Anterior cingulate cortex (tissue), 58 donors: ENCODE measurements at regions not wholly inside any gene's neighbourhood (a gene's known extent, or its start where the extent isn't known, plus 50 kb on each side); places are given as distances from the start of the nearest gene placed in this dataset.

Experiments used
- DNase-seq, 58 donors: peaks; one replicate each; lab custom pipeline; 2025; lab: John Stamatoyannopoulos, UW

- DNase-seq: peak in 21 of 58 donors; percentile 2 to 73 (median 14)
These were observed 1144.6 kb upstream of the TMPRSS15 start for GRCh38 chr21:19547951-19548840.

DNA sequence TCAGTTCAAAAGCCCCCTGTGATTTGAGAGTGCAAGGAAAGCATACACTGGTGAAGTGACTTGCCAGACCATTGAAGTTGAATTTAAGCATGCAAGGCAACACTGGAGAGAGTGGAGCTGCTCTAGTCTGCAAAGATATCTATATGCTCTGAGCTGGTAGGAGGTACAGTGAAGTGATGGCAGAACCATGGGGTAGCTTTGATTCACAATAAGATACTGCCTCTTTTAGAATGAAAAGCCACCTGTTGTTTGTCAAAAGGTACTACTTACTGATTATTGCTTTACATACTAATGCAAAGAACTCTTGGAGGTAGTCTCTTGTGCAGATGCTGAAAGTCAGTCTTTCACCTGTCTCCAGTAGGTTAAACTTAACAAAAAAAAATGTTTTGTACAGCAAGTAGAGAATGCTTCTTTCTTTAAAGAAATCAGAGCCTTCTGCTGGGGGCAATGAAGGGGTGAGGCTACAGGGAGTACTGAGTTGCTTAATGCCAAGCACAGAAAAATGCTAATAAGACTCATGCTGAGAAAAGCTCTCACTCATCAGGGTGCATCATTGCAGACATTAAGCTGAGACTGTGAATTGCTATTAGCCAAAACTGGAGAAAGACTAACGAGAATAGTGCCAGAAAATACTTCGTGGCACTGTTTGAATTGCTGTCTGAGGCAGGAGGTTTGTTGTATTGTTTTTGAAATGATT lies 1150.5 kb upstream of the TMPRSS15 start:
- DNase-seq: no peak

DNA sequence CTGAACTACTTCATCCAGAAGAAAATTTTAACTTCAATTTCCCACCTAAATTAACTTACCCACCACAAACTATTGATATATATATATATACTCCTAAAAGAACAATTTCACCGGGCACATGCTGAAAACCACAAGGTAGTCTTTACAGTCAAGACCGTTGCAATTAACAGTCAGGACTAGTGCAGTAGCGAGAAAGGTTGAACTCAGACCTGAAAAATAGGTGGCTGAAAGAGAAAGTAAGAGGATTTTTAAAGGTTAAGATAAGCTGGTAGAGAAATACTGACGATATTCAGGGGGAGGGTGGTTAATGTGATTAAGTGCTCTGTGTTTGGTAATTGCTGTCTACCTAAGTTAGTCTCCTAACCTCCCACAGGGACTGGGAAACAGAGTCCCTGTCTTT lies 1153.5 kb upstream of the TMPRSS15 start:
- no peak for DNase-seq

DNA sequence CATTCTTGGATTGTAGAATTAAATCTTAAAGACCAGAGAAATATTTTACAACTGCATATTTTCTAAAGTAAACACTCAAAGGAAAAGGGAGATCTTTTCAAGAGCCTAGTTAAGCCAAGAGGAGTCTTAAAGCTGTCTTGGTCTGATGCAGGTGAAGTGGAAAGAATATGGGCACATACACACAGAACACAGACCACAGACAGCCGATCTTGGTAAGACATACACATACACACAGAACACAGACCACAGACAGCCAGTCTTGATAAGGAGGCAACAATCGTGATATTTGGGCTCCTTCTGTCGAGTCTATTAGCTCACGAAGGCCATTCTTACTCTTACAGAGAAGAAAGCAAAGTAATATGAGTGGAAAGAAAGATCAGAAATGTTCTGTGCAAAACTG lies 1153.9 kb upstream of the TMPRSS15 start:
- no peak for DNase-seq

- no peak for DNase-seq
These were observed 1162.0 kb upstream of the TMPRSS15 start for GRCh38 chr21:19565587-19565986.

DNA sequence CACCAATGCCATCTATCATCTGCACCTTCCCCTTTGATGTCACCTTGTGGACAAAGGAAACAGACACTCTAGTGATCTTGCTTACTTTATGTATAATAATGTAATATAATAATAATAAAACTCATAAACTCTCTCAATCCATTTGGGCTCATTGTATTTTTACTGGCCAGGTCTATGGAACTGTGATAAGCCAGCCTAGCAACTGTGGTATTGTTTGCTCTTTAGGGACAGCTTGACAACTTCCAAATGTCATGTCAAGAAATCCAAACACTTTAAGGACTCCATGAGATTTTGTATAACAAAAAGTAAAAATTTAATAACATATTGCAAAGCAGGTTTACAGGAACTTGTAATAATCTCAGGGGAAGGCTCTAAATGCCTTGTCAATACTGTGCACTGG lies 1163.4 kb upstream of the TMPRSS15 start:
- no peak for DNase-seq

- DNase-seq: no peak
These were observed 1173.8 kb upstream of the TMPRSS15 start for GRCh38 chr21:19577381-19577780.

DNA sequence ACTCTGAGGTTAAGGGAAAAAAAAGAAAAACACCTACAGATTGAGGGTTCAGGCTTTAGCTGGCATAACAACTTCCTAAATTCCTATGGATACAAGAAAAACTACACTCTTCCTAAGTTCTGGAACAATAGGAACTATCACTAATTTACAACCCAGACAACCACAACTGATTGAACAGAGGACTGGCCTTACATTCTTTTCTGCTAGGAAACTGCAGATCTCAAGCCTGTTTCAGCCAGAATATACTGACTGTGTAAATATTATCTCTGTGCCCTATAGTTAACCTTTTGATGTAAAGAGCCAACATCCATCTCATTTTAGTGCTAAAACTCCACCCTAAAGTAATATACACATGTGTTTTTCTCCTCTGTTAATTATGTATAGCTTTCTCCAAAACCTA lies 1186.5 kb upstream of the TMPRSS15 start:
- no peak for DNase-seq

DNA sequence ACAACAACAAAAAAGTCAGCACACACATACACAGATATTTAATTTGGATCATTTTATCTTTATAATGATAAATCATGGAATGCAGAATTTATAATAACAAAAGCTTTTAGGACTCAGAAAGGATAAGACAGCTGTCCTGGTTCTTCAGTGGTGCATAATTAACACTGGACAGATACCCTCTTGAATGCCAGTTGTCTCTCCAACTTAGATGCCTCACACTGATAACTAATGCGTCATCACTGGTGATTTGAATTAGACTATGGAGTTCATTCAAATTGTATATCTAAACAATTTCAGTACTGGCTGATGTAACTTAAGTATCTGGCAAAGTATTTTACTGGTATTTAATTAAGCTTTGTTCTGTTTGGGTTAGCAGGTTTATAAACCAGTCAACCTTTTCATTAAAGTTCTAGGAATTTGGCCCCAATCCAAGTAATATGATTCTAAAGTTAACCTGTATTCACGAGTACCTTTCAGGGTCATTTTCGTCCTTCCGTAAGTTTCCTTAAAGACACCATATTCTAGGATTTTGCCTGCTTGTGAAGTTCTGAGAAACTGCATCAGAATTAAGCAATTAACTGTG lies 1199.5 kb upstream of the TMPRSS15 start:
- DNase-seq: no peak

GRCh38 chr21:19608101-19608621 lies 1204.6 kb upstream of the TMPRSS15 start:
- DNase-seq: no peak

GRCh38 chr21:19609611-19610010 lies 1206.0 kb upstream of the TMPRSS15 start:
- DNase-seq: no peak

GRCh38 chr21:19621837-19622496 lies 1218.4 kb upstream of the TMPRSS15 start:
- DNase-seq: no peak

GRCh38 chr21:19640964-19641363 lies 1237.4 kb upstream of the TMPRSS15 start:
- DNase-seq: no peak

GRCh38 chr21:19648391-19648790 lies 1244.8 kb upstream of the TMPRSS15 start:
- DNase-seq: no peak

DNA sequence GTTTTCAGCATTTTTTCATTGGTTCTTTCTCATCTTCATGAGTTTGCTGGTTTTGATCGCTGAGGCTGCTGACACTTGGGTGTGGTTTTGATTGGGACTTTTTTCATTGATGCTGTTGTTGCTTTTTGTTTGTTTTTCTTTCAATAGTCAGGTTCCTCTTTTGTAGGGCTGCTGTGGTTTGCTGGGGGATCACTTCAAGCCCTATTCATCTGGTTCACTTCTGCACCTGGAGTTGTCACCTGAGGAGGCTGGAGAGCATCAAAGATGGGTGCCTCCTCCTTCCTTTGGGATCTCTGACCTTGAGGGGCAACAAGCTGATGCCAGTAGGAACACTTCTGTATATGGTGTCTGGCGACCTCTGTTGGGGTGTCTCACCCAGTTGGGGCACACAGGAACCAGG lies 1279.9 kb upstream of the TMPRSS15 start:
- no peak for DNase-seq

DNA sequence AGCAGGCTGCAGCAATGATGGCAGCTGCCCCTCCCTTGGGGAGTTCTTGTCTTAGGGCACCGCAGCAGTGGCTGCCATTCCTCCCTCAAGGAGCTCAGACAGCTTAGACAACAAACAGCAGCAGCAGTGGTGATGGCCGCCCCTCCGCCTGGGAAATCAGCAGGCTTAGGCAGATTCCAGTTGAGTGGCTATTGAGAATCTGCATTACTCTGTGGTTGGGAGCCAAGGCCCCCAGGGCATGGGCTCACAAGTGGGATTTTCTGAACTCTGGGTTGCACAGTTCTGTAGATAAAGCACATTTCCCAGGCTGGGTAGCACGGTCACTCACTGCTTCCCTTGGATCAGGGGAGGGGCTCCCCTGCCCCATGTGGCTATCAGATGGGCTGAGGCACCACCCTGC lies 1280.7 kb upstream of the TMPRSS15 start:
- no peak for DNase-seq

GRCh38 chr21:19692231-19692630 lies 1288.6 kb upstream of the TMPRSS15 start:
- no peak for DNase-seq

DNA sequence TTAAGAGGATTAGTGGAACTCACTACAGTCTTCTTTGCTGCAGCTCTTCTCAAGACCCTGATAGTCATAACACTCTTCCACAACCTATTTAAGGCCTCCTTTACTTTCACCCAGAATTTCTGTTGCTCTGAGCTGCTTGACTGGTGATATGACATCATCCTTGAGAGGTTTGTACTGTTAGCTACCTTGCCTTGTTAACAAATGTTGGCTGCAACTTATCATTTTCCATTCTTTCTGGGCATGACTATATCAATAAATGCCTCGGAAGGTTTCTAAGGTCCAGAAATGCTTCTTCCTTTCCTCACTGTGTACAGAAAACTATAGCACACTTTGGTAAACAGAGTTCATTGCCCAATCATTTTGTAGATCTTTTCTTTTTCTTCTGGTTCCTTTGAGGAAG lies 1292.2 kb upstream of the TMPRSS15 start:
- DNase-seq: no peak

- no peak for DNase-seq
These were observed 1296.9 kb upstream of the TMPRSS15 start for GRCh38 chr21:19700476-19700875.

DNA sequence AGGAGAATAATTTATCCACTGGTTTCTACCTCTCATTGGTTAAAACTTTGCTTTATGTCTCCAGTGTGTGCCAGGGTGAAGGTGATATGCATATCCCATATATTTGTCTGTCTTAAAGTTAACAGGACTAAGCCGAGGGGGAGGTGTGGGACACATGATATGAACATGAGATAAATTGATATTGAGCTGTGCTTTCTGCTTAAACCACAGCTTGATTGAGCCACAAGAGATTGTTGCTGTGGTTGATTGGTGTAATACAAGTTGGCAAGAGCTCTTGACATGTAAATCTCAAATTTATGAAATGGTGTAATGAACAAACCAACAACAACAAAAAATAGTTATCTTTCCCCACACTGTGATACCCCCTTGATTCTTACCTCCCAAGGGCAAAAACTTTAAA lies 1295.5 kb upstream of the NCAM2 start:
- DNase-seq: no peak

- no peak for DNase-seq
These were observed 1293.4 kb upstream of the NCAM2 start for GRCh38 chr21:19704832-19705231.
